Stimulated activated CD4-positive, alpha-beta T cell treated with anti-CD3 and anti-CD28 coated beads, Interleukin-15, amount 100 ng/mL, for 48 hours (primary cell): ENCODE measurements at regions not wholly inside any gene's neighbourhood (a gene's known extent, or its start where the extent isn't known, plus 50 kb on each side); places are given as distances from the start of the nearest gene placed in this dataset.
A peak's percentile ranks its signal among the peaks of the same experiment; 100 is the strongest.

Experiments
- DNase-seq, 2 donors: peaks; one replicate each; pipeline ENCODE4 v3.0.0-alpha.2; 2020; ENCODE audit warnings: low read depth in 2 of 2

DNA sequence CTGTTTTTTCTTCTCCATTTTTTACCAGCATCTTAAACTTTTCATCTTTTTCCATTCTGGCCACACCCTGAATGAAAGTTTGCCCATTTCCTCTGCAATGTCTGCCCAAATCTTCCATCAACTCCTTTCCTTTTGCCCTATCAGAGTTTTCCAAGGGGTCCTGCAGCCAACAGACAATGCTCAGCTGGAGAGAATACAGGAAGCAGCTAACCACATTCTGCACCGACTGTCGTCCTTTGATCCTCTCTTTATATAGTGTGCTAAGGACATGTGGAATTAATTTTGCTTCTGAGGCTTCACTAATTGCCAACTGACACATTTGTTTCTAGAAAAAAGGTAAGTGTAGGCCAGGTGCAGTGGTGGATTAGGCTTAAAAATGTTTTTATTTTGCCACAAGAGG, 50.5 kb upstream of the DLX2 start:
- DNase-seq = no peak

DNA sequence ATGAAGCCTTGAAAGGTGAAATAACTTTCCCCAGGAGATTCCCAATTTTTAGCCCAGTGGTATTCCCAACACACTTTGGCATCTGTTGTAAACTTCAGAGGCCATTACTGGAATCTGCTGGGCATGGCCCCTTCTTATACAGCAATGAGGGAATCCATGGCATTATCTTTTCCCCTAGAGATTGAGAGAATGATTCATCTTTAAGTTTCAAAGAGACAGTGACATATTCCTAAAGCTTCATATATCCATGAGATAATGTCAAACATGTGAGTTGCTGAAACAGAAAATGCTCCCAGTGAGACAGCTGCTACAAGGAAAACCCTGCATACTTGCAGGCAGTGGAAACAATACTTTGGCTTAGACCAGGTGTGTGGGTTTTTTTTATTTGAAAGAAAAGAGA, 51.1 kb upstream of the DLX2 start:
- DNase-seq = no peak

DNA sequence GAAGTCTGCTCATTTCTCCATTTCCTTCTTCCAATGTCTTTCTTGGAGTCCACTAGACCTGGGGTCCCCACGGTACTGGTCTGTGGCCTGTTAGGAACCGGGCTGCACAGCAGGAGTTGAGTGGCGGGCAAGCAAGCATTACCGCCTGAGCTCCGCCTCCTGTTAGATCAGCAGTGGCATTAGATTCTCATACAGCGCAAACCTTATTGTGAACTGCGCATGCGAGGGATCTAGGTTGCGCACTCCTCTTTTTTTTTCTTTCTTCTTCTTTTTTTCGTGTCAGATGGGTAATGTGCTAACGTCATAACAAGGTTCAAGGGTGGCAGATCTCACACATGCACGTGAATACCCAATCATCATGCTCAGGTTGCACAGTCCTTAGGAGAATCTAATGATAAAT, 53.1 kb upstream of the DLX2 start:
- DNase-seq = no peak

- DNase-seq = no peak
These were observed 58.1 kb upstream of the DLX2 start for GRCh38 chr2:172160839-172161238.

GRCh38 chr2:172162225-172162733, 59.6 kb upstream of the DLX2 start:
- DNase-seq = no peak

DNA sequence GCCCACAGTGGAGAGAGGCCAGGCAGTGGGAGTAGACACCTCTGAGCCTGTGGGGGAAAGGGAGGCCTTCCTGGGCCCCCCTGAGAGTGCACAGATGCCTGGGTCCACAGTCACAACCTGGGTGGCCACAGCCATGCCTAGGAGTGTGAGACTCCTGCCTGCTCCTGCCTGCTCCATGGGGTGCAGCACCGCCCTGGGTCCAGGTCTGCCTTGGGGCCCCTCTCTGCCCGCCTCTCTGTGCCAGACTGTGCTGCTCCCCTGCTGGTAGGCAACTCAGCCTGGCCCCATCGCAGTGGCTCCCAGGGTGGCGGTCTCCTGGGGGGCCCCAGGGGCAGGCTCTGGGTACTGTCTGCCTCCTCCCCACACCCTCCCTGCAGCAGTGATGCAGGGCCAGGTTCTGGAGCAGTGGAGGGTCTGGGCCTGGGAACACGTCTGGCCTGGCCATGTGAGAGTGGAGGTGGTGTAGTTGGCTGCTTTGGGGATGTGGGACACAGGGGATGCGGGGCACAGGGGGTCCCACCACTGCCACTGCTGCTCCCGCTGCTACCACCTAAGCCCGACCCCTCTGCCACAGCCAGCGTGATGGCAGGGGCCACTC, 60.1 kb upstream of the DLX2 start:
- DNase-seq = no peak

- no peak for DNase-seq
These were observed 66.2 kb upstream of the DLX2 start for GRCh38 chr2:172168917-172169346.

- no peak for DNase-seq
These were observed 66.9 kb upstream of the DLX2 start for GRCh38 chr2:172169611-172170010.

- DNase-seq = peak; percentile 24 to 41
These were observed 69.9 kb upstream of the DLX2 start for GRCh38 chr2:172172513-172173173.

GRCh38 chr2:172173174-172173706, 70.5 kb upstream of the DLX2 start:
- no peak for DNase-seq

GRCh38 chr2:172177581-172177980, 74.9 kb upstream of the DLX2 start:
- DNase-seq = no peak

DNA sequence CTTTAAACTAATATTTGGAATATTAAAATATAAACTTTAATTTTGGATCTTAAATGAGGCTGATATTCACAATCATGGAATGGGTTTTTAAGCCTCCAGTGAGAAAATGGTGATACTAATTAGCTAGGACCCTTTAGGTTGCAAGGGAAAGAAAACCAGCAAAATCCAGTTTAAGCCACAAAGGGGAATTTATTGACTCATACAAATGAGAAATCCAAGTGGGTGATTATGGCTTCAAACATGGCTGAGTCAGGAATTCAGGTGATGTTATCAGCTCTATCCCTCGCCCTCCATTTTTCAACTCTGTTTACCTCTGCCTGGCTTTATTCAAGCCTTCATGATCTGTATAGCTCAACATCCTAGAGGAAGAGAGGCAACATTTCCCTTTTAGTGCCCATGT, 75.3 kb upstream of the DLX2 start:
- DNase-seq = no peak

GRCh38 chr2:172179045-172179701, 76.5 kb upstream of the DLX2 start:
- DNase-seq = no peak

GRCh38 chr2:172181840-172182239, 79.1 kb upstream of the DLX2 start:
- no peak for DNase-seq

GRCh38 chr2:172182624-172183023, 79.9 kb upstream of the DLX2 start:
- DNase-seq = no peak

- no peak for DNase-seq
These were observed 90.8 kb upstream of the DLX2 start for GRCh38 chr2:172193331-172194089.

GRCh38 chr2:172195836-172196376, 93.2 kb upstream of the DLX2 start:
- DNase-seq = no peak

GRCh38 chr2:172196768-172197431, 94.2 kb upstream of the DLX2 start:
- peak; percentile 14 to 53 for DNase-seq

- no peak for DNase-seq
These were observed 95.7 kb upstream of the DLX2 start for GRCh38 chr2:172198361-172198760.

DNA sequence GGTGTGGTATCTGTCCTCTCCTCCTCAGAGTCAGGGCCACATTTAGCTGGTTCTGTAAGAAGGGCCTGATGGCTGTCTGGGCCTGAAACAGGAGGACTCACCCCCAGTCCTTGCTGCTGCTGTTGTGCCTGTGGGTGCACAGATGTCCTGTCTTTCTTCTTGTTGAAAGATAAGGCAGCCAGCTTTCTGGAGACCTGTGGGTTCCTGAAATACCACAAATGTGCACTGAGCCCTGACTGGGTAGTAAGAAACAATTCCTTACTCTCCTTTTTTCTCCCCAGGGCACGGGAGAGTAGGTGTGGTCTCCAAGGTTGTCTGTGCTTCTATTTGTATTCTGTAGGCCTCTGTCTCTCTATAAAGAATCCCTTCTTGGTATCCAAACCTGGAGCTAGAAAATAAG, 96.2 kb upstream of the DLX2 start:
- no peak for DNase-seq

DNA sequence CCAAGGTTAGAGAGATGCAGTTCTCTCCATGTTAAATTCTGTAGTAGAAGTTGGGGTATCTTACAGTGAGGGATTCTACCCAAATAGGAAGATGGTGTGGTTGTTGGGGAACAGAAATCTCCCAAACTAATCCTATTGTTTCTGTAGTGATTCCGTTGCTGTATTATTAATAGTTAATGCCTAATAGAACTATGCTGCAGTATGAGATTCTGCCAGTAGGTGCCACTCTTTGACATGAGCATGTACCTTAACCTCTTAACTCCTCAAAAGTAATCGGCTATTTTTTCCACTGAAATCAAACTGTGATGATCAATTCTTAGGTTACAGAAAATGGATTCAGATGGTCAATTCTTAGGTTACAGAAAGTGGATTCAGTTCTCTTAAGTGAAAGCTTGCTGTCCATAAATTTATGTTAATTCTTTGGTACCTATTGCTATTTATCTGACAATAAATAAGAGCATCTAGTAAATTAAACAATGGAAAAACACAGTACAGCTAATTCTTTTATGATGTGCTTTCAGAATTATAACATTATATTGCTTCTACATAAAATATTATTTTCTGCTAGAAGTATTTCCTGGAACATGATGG, 97.9 kb upstream of the DLX2 start:
- DNase-seq = peak in 1 of 2 donors; percentile 19
